GM23248 (cell line): ENCODE measurements at regions not wholly inside any gene's neighbourhood (a gene's known extent, or its start where the extent isn't known, plus 50 kb on each side); places are given as distances from the start of the nearest gene placed in this dataset.

ENCODE experiments used
- EZH2 ChIP-seq: fragments of 200-600 bp; sonication (generic); IDR thresholded peaks from 2 replicates; pipeline ENCODE4 v1.6.1; 2018; ENCODE audit warnings: antibody characterized with exemption, mild to moderate bottlenecking; ENCODE audit not compliant: insufficient read depth, poor library complexity, severe bottlenecking
- EZH2phosphoT487 ChIP-seq: fragments of 200-600 bp; sonication (generic); IDR thresholded peaks from 2 replicates; pipeline ENCODE4 v1.6.1; 2018; ENCODE audit warnings: antibody characterized with exemption, moderate library complexity, mild to moderate bottlenecking, low read depth; ENCODE audit not compliant: insufficient read depth

DNA sequence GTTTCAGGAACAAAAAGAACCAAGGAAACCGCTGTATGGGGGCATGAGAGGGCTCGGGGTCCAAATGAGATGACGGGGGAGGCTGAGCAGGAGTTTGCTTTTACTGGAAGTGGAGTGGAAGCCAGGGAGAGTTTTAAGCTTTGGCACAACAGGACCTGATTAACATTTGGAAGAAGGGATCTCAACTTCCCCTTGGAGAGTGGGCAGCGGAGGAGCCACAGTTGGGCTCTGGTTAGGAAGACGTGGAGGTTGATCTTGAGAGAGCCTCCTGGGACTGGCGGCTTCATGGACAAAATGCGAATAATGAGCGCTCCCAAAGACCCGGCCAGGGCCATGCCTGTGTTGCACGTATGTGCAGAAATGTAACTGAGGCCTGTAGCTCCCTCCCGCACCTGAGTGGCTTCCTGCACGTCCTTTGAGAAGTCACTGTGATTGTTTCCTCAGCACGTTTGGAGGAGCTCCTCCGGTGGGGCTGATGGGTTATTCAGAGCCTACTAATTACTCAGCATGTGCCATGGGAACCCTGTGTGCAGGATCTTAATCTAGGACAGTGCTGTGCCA lies 595.3 kb upstream of the MGMT start:
- TF ChIP-seq EZH2 (no peak), EZH2phosphoT487 (no peak)
